Effector memory CD8-positive, alpha-beta T cell (primary cell): ENCODE measurements at regions not wholly inside any gene's neighbourhood (a gene's known extent, or its start where the extent isn't known, plus 50 kb on each side); places are given as distances from the start of the nearest gene placed in this dataset.
A peak's percentile ranks its signal among the peaks of the same experiment; 100 is the strongest.

Experiments
- ATAC-seq: fragments of 150-1000 bp; cut with Tn5 transposase; replicated peaks from 2 replicates; pipeline ENCODE4 v1.10.0; 2021; ENCODE audit warnings: mild to moderate bottlenecking, moderate library complexity
- DNase-seq, 3 experiments: peaks; one replicate each; pipeline ENCODE4 v3.0.0; 2021
- H3K27ac Mint-ChIP-seq, 2 donors: one replicate each; pipeline ENCODE4 v1.8.0; 2022; ENCODE audit warnings: mild to moderate bottlenecking in 2 of 2, mixed read lengths in 2 of 2, moderate library complexity in 2 of 2
- H3K27me3 Mint-ChIP-seq, 2 donors: one replicate each; pipeline ENCODE4 v1.8.0; 2022; ENCODE audit warnings: mixed read lengths in 2 of 2
- H3K36me3 Mint-ChIP-seq: one replicate; pipeline ENCODE4 v1.8.0; 2022; ENCODE audit warnings: mild to moderate bottlenecking, moderate library complexity, mixed read lengths; ENCODE audit not compliant: insufficient read depth
- H3K4me1 Mint-ChIP-seq, 2 donors: one replicate each; pipeline ENCODE4 v1.8.0; 2022; ENCODE audit warnings: low read depth in 2 of 2, mixed read lengths in 2 of 2
- H3K4me3 Mint-ChIP-seq, 2 donors: one replicate each; pipeline ENCODE4 v1.8.0; 2022; ENCODE audit warnings: mild to moderate bottlenecking in 2 of 2, mixed read lengths in 2 of 2, moderate library complexity in 2 of 2
- H3K9me3 Mint-ChIP-seq, 2 donors: one replicate each; pipeline ENCODE4 v1.8.0; 2022; ENCODE audit warnings: mixed read lengths in 2 of 2

GRCh38 chr14:22479132-22479531 is 109.9 kb downstream of the DAD1 start:
- Mint-ChIP-seq H3K27me3 (no peaks in the 10 kb centered on the region), H3K36me3 (peaks cover 3% of the 10 kb centered on the region), H3K9me3 (no peaks in the 10 kb centered on the region), H3K4me1 (no peaks in the 10 kb centered on the region), H3K27ac (no peak overlapping the region), H3K4me3 (peak overlapping the region; percentile 14 to 35)
- ATAC-seq, result no peak
- no peak for DNase-seq

- Mint-ChIP-seq H3K4me1 (no peaks in the 10 kb centered on the region), H3K27ac (no peak overlapping the region), H3K9me3 (no peaks in the 10 kb centered on the region), H3K36me3 (peaks cover 3% of the 10 kb centered on the region), H3K27me3 (no peaks in the 10 kb centered on the region), H3K4me3 (peak overlapping the region in 1 of 2 donors; percentile 14)
- DNase-seq (no peak), ATAC-seq (no peak)
Observed at GRCh38 chr14:22478670-22479069, 110.4 kb downstream of the DAD1 start.

GRCh38 chr14:22478247-22478646 is 110.8 kb downstream of the DAD1 start:
- Mint-ChIP-seq H3K27me3 (no peaks in the 10 kb centered on the region), H3K4me3 (no peak overlapping the region), H3K9me3 (no peaks in the 10 kb centered on the region), H3K36me3 (peaks cover 3% of the 10 kb centered on the region), H3K27ac (no peak overlapping the region), H3K4me1 (no peaks in the 10 kb centered on the region)
- DNase-seq (no peak), ATAC-seq (no peak)

- Mint-ChIP-seq H3K9me3 (no peaks in the 10 kb centered on the region), H3K27me3 (no peaks in the 10 kb centered on the region), H3K36me3 (peaks cover 3% of the 10 kb centered on the region), H3K27ac (peak overlapping the region in 1 of 2 donors; percentile 65), H3K4me3 (peak overlapping the region in 1 of 2 donors; percentile 13), H3K4me1 (no peaks in the 10 kb centered on the region)
- ATAC-seq, result no peak
- no peak for DNase-seq
Observed at GRCh38 chr14:22477569-22478194, 111.3 kb downstream of the DAD1 start.

GRCh38 chr14:22476887-22477286 is 112.1 kb downstream of the DAD1 start:
- H3K9me3 Mint-ChIP-seq, result no peaks in the 10 kb centered on the region
- H3K27ac Mint-ChIP-seq, result peak overlapping the region in 1 of 2 donors; percentile 58
- no peak overlapping the region for H3K4me3 Mint-ChIP-seq
- no peaks in the 10 kb centered on the region for H3K36me3 Mint-ChIP-seq
- no peak for DNase-seq
- no peaks in the 10 kb centered on the region for H3K27me3 Mint-ChIP-seq
- no peak for ATAC-seq
- peaks cover 0 to under 1% of the 10 kb centered on the region in 2 donors for H3K4me1 Mint-ChIP-seq

GRCh38 chr14:22476005-22476751 is 112.8 kb downstream of the DAD1 start:
- Mint-ChIP-seq H3K27ac (no peak overlapping the region), H3K36me3 (no peaks in the 10 kb centered on the region), H3K4me3 (peak overlapping the region in 1 of 2 donors; percentile 6), H3K9me3 (no peaks in the 10 kb centered on the region), H3K4me1 (peaks cover 0 to 2% of the 10 kb centered on the region in 2 donors), H3K27me3 (no peaks in the 10 kb centered on the region)
- DNase-seq, result no peak
- ATAC-seq, result no peak

- Mint-ChIP-seq H3K4me3 (no peak overlapping the region), H3K4me1 (peaks cover 0 to 2% of the 10 kb centered on the region in 2 donors)
Observed at GRCh38 chr14:22475381-22475780, 113.6 kb downstream of the DAD1 start.

GRCh38 chr14:22474730-22475351 is 114.2 kb downstream of the DAD1 start:
- Mint-ChIP-seq H3K36me3 (no peaks in the 10 kb centered on the region), H3K9me3 (no peaks in the 10 kb centered on the region), H3K27ac (no peak overlapping the region), H3K27me3 (no peaks in the 10 kb centered on the region), H3K4me3 (no peak overlapping the region), H3K4me1 (peaks cover 0 to 2% of the 10 kb centered on the region in 2 donors)
- DNase-seq (no peak), ATAC-seq (no peak)

More at GRCh38 chr14:22475381-22475780, 113.6 kb downstream of the DAD1 start:
- DNase-seq, result no peak
- no peaks in the 10 kb centered on the region for H3K27me3 Mint-ChIP-seq
- no peak overlapping the region for H3K27ac Mint-ChIP-seq
- H3K9me3 Mint-ChIP-seq, result no peaks in the 10 kb centered on the region
- no peak for ATAC-seq
- H3K36me3 Mint-ChIP-seq, result no peaks in the 10 kb centered on the region

- Mint-ChIP-seq H3K27me3 (no peaks in the 10 kb centered on the region), H3K36me3 (no peaks in the 10 kb centered on the region), H3K4me1 (peaks cover 0 to 2% of the 10 kb centered on the region in 2 donors), H3K9me3 (no peaks in the 10 kb centered on the region), H3K4me3 (no peak overlapping the region), H3K27ac (no peak overlapping the region)
- ATAC-seq (peak; percentile 39), DNase-seq (no peak)
Observed at GRCh38 chr14:22472935-22473854, 115.8 kb downstream of the DAD1 start.

GRCh38 chr14:22472466-22472865 is 116.6 kb downstream of the DAD1 start:
- no peak for ATAC-seq

GRCh38 chr14:22471545-22472121 is 117.4 kb downstream of the DAD1 start:
- no peak overlapping the region for H3K27ac Mint-ChIP-seq
- no peak overlapping the region for H3K4me3 Mint-ChIP-seq
- no peak for ATAC-seq

More at GRCh38 chr14:22472466-22472865, 116.6 kb downstream of the DAD1 start:
- H3K27me3 Mint-ChIP-seq, result no peaks in the 10 kb centered on the region
- no peak overlapping the region for H3K4me3 Mint-ChIP-seq
- no peak overlapping the region for H3K27ac Mint-ChIP-seq
- no peak for DNase-seq
- H3K9me3 Mint-ChIP-seq, result no peaks in the 10 kb centered on the region
- no peaks in the 10 kb centered on the region for H3K36me3 Mint-ChIP-seq
- H3K4me1 Mint-ChIP-seq, result peaks cover 0 to 2% of the 10 kb centered on the region in 2 donors

GRCh38 chr14:22469538-22470303 is 119.3 kb downstream of the DAD1 start:
- peak overlapping the region in 1 of 2 donors; percentile 52 for H3K4me3 Mint-ChIP-seq
- DNase-seq, result no peak

More at GRCh38 chr14:22471545-22472121, 117.4 kb downstream of the DAD1 start:
- Mint-ChIP-seq H3K36me3 (no peaks in the 10 kb centered on the region), H3K27me3 (no peaks in the 10 kb centered on the region), H3K4me1 (peaks cover 0 to 2% of the 10 kb centered on the region in 2 donors), H3K9me3 (no peaks in the 10 kb centered on the region)
- DNase-seq, result no peak

More at GRCh38 chr14:22469538-22470303, 119.3 kb downstream of the DAD1 start:
- H3K4me1 Mint-ChIP-seq, result peaks cover 0 to 2% of the 10 kb centered on the region in 2 donors
- H3K36me3 Mint-ChIP-seq, result no peaks in the 10 kb centered on the region
- no peaks in the 10 kb centered on the region for H3K9me3 Mint-ChIP-seq
- H3K27me3 Mint-ChIP-seq, result no peaks in the 10 kb centered on the region
- no peak for ATAC-seq
- peak overlapping the region in 1 of 2 donors; percentile 46 for H3K27ac Mint-ChIP-seq
